ENCODE measurements at regions not wholly inside any gene's neighbourhood (a gene's known extent, or its start where the extent isn't known, plus 50 kb on each side); places are given as distances from the start of the nearest gene placed in this dataset.

- Histone ChIP-seq H3K4me3 (no peak overlapping the region), H3K27me3 (no peaks in the 10 kb centered on the region), H3K36me3 (no peaks in the 10 kb centered on the region), H3K9me3 (no peaks in the 10 kb centered on the region)
- DNase-seq, result no peak
These were observed 336.7 kb upstream of the ATP5MC3 start for GRCh38 chr2:175518206-175518605.

GRCh38 chr2:175516555-175516954, 335.0 kb upstream of the ATP5MC3 start:
- H3K36me3 ChIP-seq, result no peaks in the 10 kb centered on the region
- no peaks in the 10 kb centered on the region for H3K27me3 ChIP-seq
- no peaks in the 10 kb centered on the region for H3K9me3 ChIP-seq
- H3K4me3 ChIP-seq, result no peak overlapping the region
- no peak for DNase-seq

- no peak for DNase-seq
- H3K36me3 ChIP-seq, result no peaks in the 10 kb centered on the region
- peaks cover 1% of the 10 kb centered on the region; the same call in 1 of the 2 replicates for H3K9me3 ChIP-seq
- H3K27me3 ChIP-seq, result no peaks in the 10 kb centered on the region
- no peak overlapping the region for H3K4me3 ChIP-seq
These were observed 318.7 kb upstream of the ATP5MC3 start for GRCh38 chr2:175500255-175500654.

- DNase-seq, result no peak
- no peaks in the 10 kb centered on the region for H3K27me3 ChIP-seq
- H3K36me3 ChIP-seq, result no peaks in the 10 kb centered on the region
- H3K4me3 ChIP-seq, result no peak overlapping the region
- H3K9me3 ChIP-seq, result no peaks in the 10 kb centered on the region
These were observed 308.9 kb upstream of the ATP5MC3 start for GRCh38 chr2:175490360-175490791.

DNA sequence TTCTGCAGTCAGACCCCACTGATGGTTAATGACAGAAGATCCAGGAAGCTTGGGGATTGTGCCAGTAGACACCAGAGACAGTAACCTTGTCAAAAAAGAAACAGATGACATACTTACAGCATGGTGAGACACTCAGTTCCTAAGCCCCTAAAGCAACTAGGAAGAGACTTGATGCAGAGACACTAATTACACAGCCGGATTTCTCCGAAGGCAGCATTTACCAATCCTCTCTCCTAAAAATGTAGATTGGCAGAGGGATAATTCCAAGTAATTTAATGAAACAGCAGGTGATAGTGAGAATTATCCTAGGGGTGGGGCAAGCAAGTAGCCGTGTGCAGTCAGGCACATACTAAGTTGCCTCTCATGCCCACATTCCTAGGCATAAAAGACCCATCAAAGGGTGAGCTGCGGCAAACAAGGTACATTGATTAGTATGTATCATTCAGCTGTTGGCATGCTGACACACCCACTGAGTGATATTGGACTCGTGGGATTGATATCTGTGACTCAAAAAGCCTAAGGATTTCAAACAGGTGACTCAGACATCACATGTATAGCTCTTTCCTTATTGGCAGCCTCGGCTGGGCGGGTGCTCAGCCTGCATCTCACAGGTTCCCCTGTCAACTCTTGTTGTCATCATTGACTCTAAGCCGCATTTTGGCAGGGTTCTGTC, 296.7 kb upstream of the ATP5MC3 start:
- Histone ChIP-seq H3K9me3 (no peaks in the 10 kb centered on the region), H3K36me3 (no peaks in the 10 kb centered on the region)

DNA sequence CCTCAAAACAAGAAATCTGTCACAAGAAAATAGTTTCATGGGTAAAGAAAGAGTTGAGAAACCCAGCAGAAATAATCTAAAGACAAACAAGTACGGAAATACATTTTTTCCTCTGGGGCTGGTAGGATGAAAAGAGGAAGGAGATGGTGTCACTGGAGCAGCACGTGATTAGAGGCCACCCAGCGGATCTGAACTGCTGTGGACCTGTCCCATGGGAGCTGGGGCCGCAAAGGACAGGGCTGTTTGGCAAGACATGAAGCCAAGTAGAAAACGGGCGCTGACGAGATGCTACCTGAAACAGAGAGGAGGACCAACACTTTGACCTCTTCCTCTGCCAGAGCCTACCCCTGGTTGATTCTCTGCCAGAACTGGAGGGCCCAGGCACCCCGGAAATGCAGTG, 295.4 kb upstream of the ATP5MC3 start:
- H3K27me3 ChIP-seq, result no peaks in the 10 kb centered on the region
- no peaks in the 10 kb centered on the region for H3K36me3 ChIP-seq
- no peak overlapping the region for H3K4me3 ChIP-seq
- H3K9me3 ChIP-seq, result no peaks in the 10 kb centered on the region
- no peak for DNase-seq

More for the DNA sequence above, 296.7 kb upstream of the ATP5MC3 start:
- DNase-seq, result no peak
- no peaks in the 10 kb centered on the region for H3K27me3 ChIP-seq
- H3K4me3 ChIP-seq, result no peak overlapping the region

DNA sequence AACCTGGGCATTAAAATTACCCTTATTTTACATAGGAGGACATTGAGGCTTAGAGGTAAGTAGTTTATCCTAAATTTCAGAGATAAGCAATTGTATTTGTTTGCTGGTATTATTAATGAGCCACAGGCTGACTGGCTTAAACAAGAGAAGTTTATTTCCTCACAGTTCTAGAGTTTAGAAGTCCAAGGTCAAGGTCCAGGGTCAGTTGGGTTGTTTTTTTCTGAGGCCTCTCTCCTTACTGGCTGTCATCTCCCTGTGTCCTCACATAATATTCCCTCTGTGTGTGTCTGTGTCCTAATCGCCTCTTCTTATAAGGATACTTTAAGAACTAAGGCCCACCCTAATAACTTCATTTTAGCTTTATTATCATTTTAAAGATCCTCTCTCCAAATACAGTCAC, 294.9 kb upstream of the ATP5MC3 start:
- Histone ChIP-seq H3K4me3 (no peak overlapping the region), H3K27me3 (no peaks in the 10 kb centered on the region), H3K36me3 (no peaks in the 10 kb centered on the region), H3K9me3 (no peaks in the 10 kb centered on the region)
- no peak for DNase-seq

DNA sequence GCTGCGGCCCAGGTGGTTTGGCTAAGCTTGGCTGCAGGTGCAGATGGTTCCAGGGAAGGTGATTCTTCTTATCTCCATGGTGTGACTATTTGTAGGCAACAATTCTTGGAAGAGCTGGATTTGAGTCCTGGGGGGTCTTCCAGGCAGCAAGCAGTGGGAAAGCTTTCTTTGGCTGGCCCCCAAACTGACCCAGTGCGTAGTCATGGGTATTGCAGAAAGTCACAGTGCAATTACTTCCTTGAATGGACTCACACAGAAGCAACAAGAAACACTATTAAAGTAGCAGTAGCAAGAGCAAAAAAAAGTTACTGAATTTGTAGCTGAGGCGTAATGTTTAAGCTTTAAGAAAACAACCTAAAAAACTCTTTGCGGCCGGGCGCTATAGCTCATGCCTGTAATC, 293.6 kb upstream of the ATP5MC3 start:
- Histone ChIP-seq H3K9me3 (no peaks in the 10 kb centered on the region), H3K36me3 (no peaks in the 10 kb centered on the region), H3K4me3 (no peak overlapping the region), H3K27me3 (no peaks in the 10 kb centered on the region)
- no peak for DNase-seq

- H3K4me3 ChIP-seq, result no peak overlapping the region
- H3K9me3 ChIP-seq, result no peaks in the 10 kb centered on the region
- no peaks in the 10 kb centered on the region for H3K27me3 ChIP-seq
- H3K36me3 ChIP-seq, result no peaks in the 10 kb centered on the region
- no peak for DNase-seq
These were observed 287.1 kb upstream of the ATP5MC3 start for GRCh38 chr2:175468431-175469098.

- Histone ChIP-seq H3K36me3 (no peaks in the 10 kb centered on the region), H3K27me3 (no peaks in the 10 kb centered on the region), H3K4me3 (no peak overlapping the region), H3K9me3 (no peaks in the 10 kb centered on the region)
- DNase-seq, result no peak
These were observed 283.6 kb upstream of the ATP5MC3 start for GRCh38 chr2:175465101-175465500.

DNA sequence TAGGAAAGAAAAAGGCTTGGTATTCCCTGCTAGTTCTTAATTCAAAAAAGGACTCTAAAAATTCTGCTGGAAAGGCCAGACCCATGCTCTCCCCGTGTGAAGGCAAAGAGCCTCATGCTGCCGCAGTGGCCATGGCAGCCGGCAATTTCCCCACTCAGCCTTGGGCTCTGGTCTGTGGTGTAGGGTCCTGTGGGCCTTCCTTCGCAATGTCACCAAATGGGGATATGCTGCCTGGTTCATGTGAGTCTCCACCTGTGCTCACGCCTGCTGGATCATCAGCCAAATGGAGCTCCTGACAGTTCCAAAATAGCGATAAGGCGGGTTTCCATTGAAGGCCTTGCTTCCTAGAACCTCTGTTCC, 282.8 kb upstream of the ATP5MC3 start:
- Histone ChIP-seq H3K27me3 (no peaks in the 10 kb centered on the region), H3K4me3 (no peak overlapping the region), H3K36me3 (no peaks in the 10 kb centered on the region), H3K9me3 (no peaks in the 10 kb centered on the region)
- DNase-seq, result no peak

DNA sequence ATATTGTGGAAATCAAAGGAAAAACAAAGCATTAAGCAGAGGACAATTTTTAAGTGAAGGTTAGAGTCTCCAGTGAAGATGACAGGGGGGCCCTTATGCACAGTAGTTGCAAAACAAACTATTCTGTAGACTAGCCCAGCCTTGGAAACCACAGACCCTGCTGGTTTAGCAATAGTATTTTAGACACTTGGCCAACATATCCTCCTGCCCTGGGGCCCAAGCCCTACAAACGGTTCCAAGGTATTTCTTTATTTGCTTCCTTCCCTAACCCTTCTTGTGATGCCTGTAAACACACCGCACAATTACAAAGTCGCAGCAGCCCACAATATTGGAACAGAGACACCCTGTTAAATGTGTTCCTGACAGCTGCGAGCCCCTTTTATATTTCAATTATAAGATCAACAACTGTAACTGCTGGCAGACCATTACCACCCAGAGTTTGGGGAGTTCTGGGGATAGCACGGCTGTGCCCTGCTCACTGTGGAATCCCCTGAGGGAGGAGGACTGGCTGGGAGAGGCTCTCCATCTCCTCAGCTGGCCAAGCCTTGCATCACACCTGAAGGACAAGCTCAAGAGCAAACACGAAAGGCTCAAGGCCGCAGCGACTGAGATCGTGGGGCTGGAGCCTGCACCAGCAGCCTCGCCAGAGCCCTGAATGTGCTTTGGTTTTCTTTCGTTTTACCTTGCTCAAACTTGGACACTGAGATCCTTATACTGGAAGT, 282.2 kb upstream of the ATP5MC3 start:
- H3K36me3 ChIP-seq, result no peaks in the 10 kb centered on the region
- no peaks in the 10 kb centered on the region for H3K9me3 ChIP-seq
- no peak for DNase-seq
- no peak overlapping the region for H3K4me3 ChIP-seq
- H3K27me3 ChIP-seq, result no peaks in the 10 kb centered on the region

DNA sequence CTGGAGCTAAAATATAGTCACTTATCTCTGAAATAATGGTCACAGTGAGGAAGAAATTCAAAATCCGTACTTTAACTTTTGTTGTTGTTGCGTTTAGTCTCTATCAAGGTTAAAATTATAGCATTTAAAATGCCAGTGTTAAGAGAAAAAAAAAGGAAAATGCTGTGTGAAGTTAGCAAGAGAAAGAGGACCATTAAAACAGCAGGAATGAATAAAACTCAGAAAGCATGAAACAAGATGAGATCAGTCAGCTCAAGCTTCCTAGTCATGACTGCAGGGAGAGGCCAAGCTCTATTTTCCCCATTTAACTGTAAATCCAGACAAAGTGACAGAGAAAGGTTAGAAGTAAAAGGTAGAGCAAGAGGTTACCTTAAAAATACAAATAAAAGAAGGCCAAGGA, 281.7 kb upstream of the ATP5MC3 start:
- Histone ChIP-seq H3K9me3 (no peaks in the 10 kb centered on the region), H3K36me3 (no peaks in the 10 kb centered on the region), H3K4me3 (no peak overlapping the region), H3K27me3 (no peaks in the 10 kb centered on the region)
- no peak for DNase-seq

DNA sequence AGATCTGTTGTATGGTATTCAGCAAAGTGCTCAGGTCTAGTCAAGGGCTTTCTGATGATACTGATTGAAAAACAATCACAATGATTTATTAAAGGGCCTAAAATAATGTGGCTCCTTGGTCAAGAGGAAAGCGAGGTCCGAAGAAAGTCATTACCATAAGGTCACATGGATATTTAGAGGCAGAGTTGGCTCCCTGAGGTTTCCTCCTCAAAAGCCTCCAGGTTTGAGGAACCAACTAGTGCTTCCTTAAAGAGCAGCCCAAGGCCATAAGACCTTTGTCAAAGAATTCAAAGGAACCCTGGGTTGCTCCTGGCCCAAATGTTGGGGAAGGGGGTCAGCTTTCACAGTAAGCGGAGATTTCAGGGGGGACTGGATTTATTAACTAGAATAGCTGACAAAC, 280.7 kb upstream of the ATP5MC3 start:
- no peaks in the 10 kb centered on the region for H3K36me3 ChIP-seq
- no peaks in the 10 kb centered on the region for H3K27me3 ChIP-seq
- DNase-seq, result no peak
- H3K4me3 ChIP-seq, result no peak overlapping the region
- H3K9me3 ChIP-seq, result no peaks in the 10 kb centered on the region

- no peak for DNase-seq
- Histone ChIP-seq H3K27me3 (no peaks in the 10 kb centered on the region), H3K4me3 (no peak overlapping the region), H3K36me3 (no peaks in the 10 kb centered on the region), H3K9me3 (no peaks in the 10 kb centered on the region)
These were observed 280.3 kb upstream of the ATP5MC3 start for GRCh38 chr2:175461839-175462238.

DNA sequence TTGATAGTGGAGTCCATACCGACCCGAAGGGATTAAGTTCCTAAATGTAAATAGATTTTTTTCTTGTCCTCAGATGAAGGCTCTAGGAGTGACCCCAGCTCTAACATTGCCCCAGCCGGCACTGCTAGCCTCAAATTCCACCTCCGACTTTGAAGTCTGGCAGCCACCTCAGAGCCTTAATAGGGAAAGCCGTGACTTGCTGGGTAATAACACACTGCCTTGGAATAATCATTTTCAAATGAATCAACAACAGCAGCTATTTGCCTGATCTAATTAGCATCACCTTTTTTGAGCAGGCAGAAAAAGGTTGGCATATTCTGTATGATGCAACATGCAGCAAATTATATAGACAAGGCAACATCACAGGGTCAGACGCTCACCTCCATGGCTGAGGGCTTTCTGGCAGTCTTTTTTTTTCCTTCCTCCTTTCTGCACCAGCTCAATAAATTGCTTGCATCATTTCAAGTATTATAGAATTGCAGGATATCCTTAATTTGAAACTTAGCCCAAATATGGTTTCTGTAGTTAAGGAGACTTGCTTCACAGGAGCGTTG, 276.5 kb upstream of the ATP5MC3 start:
- no peak for DNase-seq
- Histone ChIP-seq H3K36me3 (no peaks in the 10 kb centered on the region), H3K4me3 (no peak overlapping the region), H3K9me3 (no peaks in the 10 kb centered on the region), H3K27me3 (no peaks in the 10 kb centered on the region)

DNA sequence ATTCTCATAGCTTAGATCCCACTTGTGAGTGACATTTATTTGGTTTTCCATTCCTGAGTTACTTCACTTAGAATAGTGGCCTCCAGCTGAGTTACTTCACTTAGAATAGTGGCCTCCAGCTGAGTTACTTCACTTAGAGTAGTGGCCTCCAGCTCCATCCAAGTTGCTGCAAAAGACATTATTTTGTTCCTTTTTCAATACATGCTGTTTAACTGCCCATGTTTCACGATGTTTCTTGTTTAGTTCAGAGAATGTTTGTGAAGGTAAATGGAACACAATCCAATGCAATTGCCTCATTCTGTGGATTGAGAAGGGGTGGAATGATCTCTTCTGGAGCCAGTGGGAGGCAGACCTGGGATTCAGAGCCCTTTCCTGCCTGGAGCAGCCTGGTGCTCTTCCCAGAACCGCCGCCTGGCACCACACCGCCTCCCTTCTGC, 273.5 kb upstream of the ATP5MC3 start:
- H3K9me3 ChIP-seq, result no peaks in the 10 kb centered on the region
- no peaks in the 10 kb centered on the region for H3K27me3 ChIP-seq
- no peak overlapping the region for H3K4me3 ChIP-seq
- DNase-seq, result no peak
- no peaks in the 10 kb centered on the region for H3K36me3 ChIP-seq

Measured in MG63 (cell line).